Heart right ventricle (tissue), 16 donors: ENCODE measurements at regions not wholly inside any gene's neighbourhood (a gene's known extent, or its start where the extent isn't known, plus 50 kb on each side); places are given as distances from the start of the nearest gene placed in this dataset.
"Not testable (repeated sequence)": the region's sequence is repeated elsewhere in the genome, so short reads cannot be mapped to it uniquely, and the experiment has no call there.

Source experiments
- ATAC-seq, 8 donors: fragments of 200-7000 bp; cut with Tn5 transposase; one replicate each; pipeline ENCODE4 v1.9.1; 2020; ENCODE audit warnings: mild to moderate bottlenecking in 8 of 8, moderate library complexity in 8 of 8, moderate number of reproducible peaks in 1 of 8
- DNase-seq, 2 donors: peaks; one replicate each; pipeline ENCODE4 v3.0.0-alpha.2; 2020
- H3K27ac ChIP-seq, 10 donors: fragments of 200-600 bp; sonication (generic) in 2 of 10; one replicate each; pipeline versions ENCODE4 v1.5.0 to v1.8.0; 2020 to 2022; ENCODE audit warnings: mild to moderate bottlenecking in 3 of 10
- H3K27me3 ChIP-seq, 7 donors: fragments of 200-600 bp; one replicate each; pipeline ENCODE4 v1.8.0; 2021 to 2022; ENCODE audit warnings: mild to moderate bottlenecking in 2 of 7
- H3K36me3 ChIP-seq, 9 donors: fragments of 200-600 bp; sonication (generic) in 1 of 9; one replicate each; pipeline versions ENCODE4 v1.5.0 to v1.8.0; 2020 to 2022; ENCODE audit warnings: mild to moderate bottlenecking in 2 of 9
- H3K4me1 ChIP-seq, 9 donors: fragments of 200-600 bp; sonication (generic) in 1 of 9; one replicate each; pipeline versions ENCODE4 v1.5.0 to v1.8.0; 2020 to 2022; ENCODE audit warnings: mild to moderate bottlenecking in 4 of 9
- H3K4me3 ChIP-seq, 10 donors: fragments of 200-600 bp; sonication (generic) in 2 of 10; one replicate each; pipeline versions ENCODE4 v1.5.0 to v1.8.0; 2020 to 2022; ENCODE audit warnings: mild to moderate bottlenecking in 7 of 10, moderate library complexity in 2 of 10
- H3K9me3 ChIP-seq, 11 donors: fragments of 200-600 bp in 10 of 11; sonication (generic) in 2 of 11; one replicate each; pipeline versions ENCODE4 v1.5.0 to v1.8.0; 2013 to 2022; ENCODE audit warnings: mild to moderate bottlenecking in 2 of 11, control low read depth in 1 of 11, moderate library complexity in 1 of 11
- CTCF ChIP-seq, 9 donors: fragments of 200-600 bp; sonication (generic) in 2 of 9; IDR thresholded peaks; one replicate each; pipeline versions ENCODE4 v1.5.0 to v1.8.0; 2021 to 2022; ENCODE audit warnings: antibody characterized with exemption in 9 of 9, mild to moderate bottlenecking in 5 of 9, moderate library complexity in 1 of 9
- WGBS, 2 donors: extraction: QIAGEN DNeasy Blood & Tissue Kit; methylation state at CpG; one replicate each; pipeline ENCODE4 v1.1.7; 2013; ENCODE audit warnings: inconsistent platforms in 1 of 2; 5-methylcytosine and 5-hydroxymethylcytosine counted together
- intact Hi-C, 10 donors: fragments of 100-400 bp; cut with DNase I; formaldehyde crosslinking; loops; one replicate each; pipeline versions ENCODE4 v1.11.1 to v1.14.2; 2022
- donor health status: Arrhythmogenic right ventricular cardiomyopathy.
- donor health status: ischemic (EF 13 %, LVEDD 7.1; RV severe dilation, severe dysfunction).
- donor health status: healthy with polysubstance abuse.
- donor health status: DM: no; HTN: yes; CAD: no.
- donor health status: DM: no; HTN: no; CAD: no.
- donor health status: ischemic (EF 25% LVEDD 6.9; RV normal size, moderate dysfunction).
- donor health status: ischemic (EF 25% LVEDD 5.7; RV mildly dilated, moderate dysfunction).
- donor health status: healthy.
- donor health status: DM: yes; HTN: yes; CAD: no.
- donor health status: Ischemic cardiomyopathy.
- donor health status: ischemic (EF 35%, LVEDD 5.7; RV mildly dilated, moderate dysfunction).
- donor health status: nonischemic (EF 11% LVEDD 7.7; RV severe dilation, severe dysfunction).
- donor health status: DM: yes; HTN: yes; CAD: no.
- donor health status: PGD.
- donor health status: ischemic (EF 29% LVEDD 5.4; RV normal size, mild dysfunction).
- donor health status: nonischemic (EF 23%, LVEDD 6.1; RV moderate dilation, normal function).

GRCh38 chr11:13134886-13135285, 125.8 kb downstream of the RASSF10 start:
- DNase-seq = no peak
- intact Hi-C loops = no loop called here
- 91 to 100% methylated on average over 2 of the region's 2 CpGs for WGBS, 2 donors

GRCh38 chr11:13135385-13136271, 126.5 kb downstream of the RASSF10 start:
- intact Hi-C loops = no loop called here
- peak in 1 of 8 donors; percentile 37 for ATAC-seq
- 32 to 43% methylated on average over 3 of the region's 3 CpGs for WGBS, 2 donors

More at GRCh38 chr11:13134886-13135285, 125.8 kb downstream of the RASSF10 start:
- H3K4me3 ChIP-seq = no peak overlapping the region
- H3K4me1 ChIP-seq = peaks cover 0 to 16% (median 5%) of the 10 kb centered on the region in 9 donors
- peaks cover 0 to 10% (median 0%) of the 10 kb centered on the region in 7 donors for H3K27me3 ChIP-seq
- no peak overlapping the region for H3K27ac ChIP-seq
- TF ChIP-seq CTCF (IDR thresholded peaks at IDR 0.05) = no peak
- no peak for ATAC-seq
- peaks cover 0 to 14% (median 0%) of the 10 kb centered on the region in 11 donors for H3K9me3 ChIP-seq
- H3K36me3 ChIP-seq = no peaks in the 10 kb centered on the region

GRCh38 chr11:13136272-13136596, 127.1 kb downstream of the RASSF10 start:
- WGBS, 2 donors = 65 to 80% methylated on average over 2 of the region's 2 CpGs
- no peak overlapping the region for H3K4me3 ChIP-seq
- intact Hi-C loops = no loop called here
- H3K27ac ChIP-seq = no peak overlapping the region
- ATAC-seq (no peak), DNase-seq (no peak)
- no peak for TF ChIP-seq CTCF (IDR thresholded peaks at IDR 0.05)
- H3K27me3 ChIP-seq = peaks cover 0 to 10% (median 0%) of the 10 kb centered on the region in 7 donors
- H3K36me3 ChIP-seq = no peaks in the 10 kb centered on the region
- H3K4me1 ChIP-seq = peaks cover 0 to 16% (median 5%) of the 10 kb centered on the region in 9 donors
- H3K9me3 ChIP-seq = peaks cover 0 to 9% (median 0%) of the 10 kb centered on the region in 11 donors

More at GRCh38 chr11:13135385-13136271, 126.5 kb downstream of the RASSF10 start:
- no peak for TF ChIP-seq CTCF (IDR thresholded peaks at IDR 0.05)
- Histone ChIP-seq H3K9me3 (peaks cover 0 to 11% (median 0%) of the 10 kb centered on the region in 11 donors), H3K4me1 (peaks cover 0 to 16% (median 5%) of the 10 kb centered on the region in 9 donors), H3K27me3 (peaks cover 0 to 10% (median 0%) of the 10 kb centered on the region in 7 donors), H3K4me3 (no peak overlapping the region), H3K36me3 (no peaks in the 10 kb centered on the region), H3K27ac (no peak overlapping the region)
- DNase-seq = no peak

- Histone ChIP-seq H3K4me3 (no peak overlapping the region), H3K4me1 (peaks cover 0 to 24% (median 5%) of the 10 kb centered on the region in 9 donors), H3K9me3 (no peaks in the 10 kb centered on the region), H3K27ac (no peak overlapping the region), H3K36me3 (no peaks in the 10 kb centered on the region), H3K27me3 (peaks cover 0 to 10% (median 0%) of the 10 kb centered on the region in 7 donors)
- ATAC-seq = no peak
- TF ChIP-seq CTCF (IDR thresholded peaks at IDR 0.05) = no peak
- 96 to 97% methylated on average over 1 of the region's 1 CpG for WGBS, 2 donors
- intact Hi-C loops = no loop called here
- DNase-seq = no peak
These were observed 128.8 kb downstream of the RASSF10 start for GRCh38 chr11:13137844-13138301.

GRCh38 chr11:13139085-13139484, 130.0 kb downstream of the RASSF10 start:
- ATAC-seq, H3K27ac ChIP-seq, H3K4me3 ChIP-seq, H3K9me3 ChIP-seq, DNase-seq, intact Hi-C loops, H3K27me3 ChIP-seq, H3K36me3 ChIP-seq: not testable (repeated sequence)
- WGBS, 2 donors = 94 to 100% methylated on average over 1 of the region's 1 CpG
- H3K4me1 ChIP-seq = peaks cover 0 to 24% (median 5%) of the 10 kb centered on the region in 9 donors
